Common myeloid progenitor, CD34-positive (primary cell): ENCODE measurements at regions not wholly inside any gene's neighbourhood (a gene's known extent, or its start where the extent isn't known, plus 50 kb on each side); places are given as distances from the start of the nearest gene placed in this dataset.
"Not testable (repeated sequence)": the region's sequence is repeated elsewhere in the genome, so short reads cannot be mapped to it uniquely, and the experiment has no call there.

Source experiments
- CTCF ChIA-PET: fragments of 350-600 bp; sonication (Branson Sonifier 250); formaldehyde crosslinking; loops from one replicate; lab custom pipeline; 2021; ENCODE audit warnings: antibody characterized with exemption; lab: Charles Lee
- POLR2A ChIA-PET: fragments of 350-600 bp; sonication (Branson Sonifier 250); formaldehyde crosslinking; loops from one replicate; lab custom pipeline; 2021; ENCODE audit warnings: antibody characterized with exemption; lab: Charles Lee
- DNase-seq, 3 donors: peaks; one replicate each; pipeline versions ENCODE4 v3.0.0 to v3.0.0-alpha.2; 2013
- H3K27ac ChIP-seq, 2 experiments: 1 replicate in 1 of 2; 2 replicates in 1 of 2; pipeline ENCODE4 v1.7.0; 2013; ENCODE audit warnings: inconsistent platforms in 2 of 2, low read length in 2 of 2, mild to moderate bottlenecking in 2 of 2, low read depth in 1 of 2, moderate library complexity in 1 of 2; ENCODE audit not compliant: severe bottlenecking in 2 of 2, insufficient read depth in 1 of 2, poor library complexity in 1 of 2
- H3K27me3 ChIP-seq, 5 experiments: replicated peaks in 2 of 5; 1 replicate in 3 of 5; 2 replicates in 2 of 5; pipeline versions ENCODE4 v1.6.1 to v1.7.0; 2013; ENCODE audit warnings: low read length in 4 of 5, mild to moderate bottlenecking in 2 of 5, moderate library complexity in 2 of 5, inconsistent platforms in 1 of 5; ENCODE audit not compliant: insufficient read depth in 5 of 5, control insufficient read depth in 4 of 5
- H3K36me3 ChIP-seq, 4 experiments: 1 replicate in 2 of 4; 2 replicates in 2 of 4; pipeline versions ENCODE4 v1.6.1 to v1.7.0; 2013; ENCODE audit warnings: low read length in 3 of 4, control low read depth in 1 of 4, mild to moderate bottlenecking in 1 of 4; ENCODE audit not compliant: control insufficient read depth in 4 of 4, insufficient read depth in 4 of 4
- H3K4me1 ChIP-seq, 4 experiments: 1 replicate in 3 of 4; 2 replicates in 1 of 4; pipeline versions ENCODE4 v1.6.1 to v1.7.1; 2013; ENCODE audit warnings: low read length in 3 of 4, mild to moderate bottlenecking in 3 of 4, control low read depth in 1 of 4, inconsistent platforms in 1 of 4, moderate library complexity in 1 of 4; ENCODE audit not compliant: control insufficient read depth in 4 of 4, insufficient read depth in 4 of 4; ENCODE audit errors: control extremely low read depth in 1 of 4
- H3K4me3 ChIP-seq, 7 experiments: 1 replicate in 4 of 7; 2 replicates in 3 of 7; pipeline versions ENCODE4 v1.5.1 to v1.7.0; 2013; ENCODE audit warnings: mild to moderate bottlenecking in 7 of 7, low read length in 6 of 7, moderate library complexity in 6 of 7, inconsistent platforms in 2 of 7, low read depth in 2 of 7, control low read depth in 1 of 7; ENCODE audit not compliant: insufficient read depth in 4 of 7, control insufficient read depth in 1 of 7; ENCODE audit errors: extremely low read depth in 1 of 7
- H3K9me3 ChIP-seq, 5 experiments: 1 replicate in 4 of 5; 2 replicates in 1 of 5; pipeline versions ENCODE4 v1.6.1 to v1.7.1; 2013; ENCODE audit warnings: low read length in 4 of 5, mild to moderate bottlenecking in 2 of 5, inconsistent platforms in 1 of 5, low read depth in 1 of 5, moderate library complexity in 1 of 5; ENCODE audit not compliant: control insufficient read depth in 4 of 5, insufficient read depth in 2 of 5; ENCODE audit errors: control extremely low read depth in 1 of 5
- WGBS: methylation state at CpG from one replicate; pipeline ENCODE4 v1.1.5; 2013; ENCODE audit not compliant: insufficient coverage; 5-methylcytosine and 5-hydroxymethylcytosine counted together

DNA sequence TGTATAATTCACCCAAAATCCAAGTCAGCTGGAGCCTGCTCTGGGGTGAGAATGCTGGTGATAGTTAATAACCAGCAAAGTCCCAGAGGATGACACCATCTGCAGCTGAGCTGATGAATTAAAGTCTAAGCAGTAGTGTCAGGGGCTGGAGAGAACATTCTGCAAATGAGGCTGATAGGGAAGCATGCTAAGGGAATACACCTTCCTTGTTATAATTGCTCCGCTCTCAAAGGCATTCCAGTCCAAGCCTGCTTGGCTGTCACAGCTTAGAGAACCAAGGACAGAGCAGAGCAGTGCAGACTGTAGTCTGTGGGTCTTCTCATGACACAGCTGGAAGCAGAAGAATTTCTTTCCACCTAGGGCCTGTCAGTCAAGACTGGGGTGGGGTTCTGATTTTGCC lies 283.1 kb downstream of the SIPA1L2 start:
- Histone ChIP-seq H3K36me3 (no peaks in the 10 kb centered on the region), H3K9me3 (peaks cover 0 to 8% (median 2%) of the 10 kb centered on the region in 5 experiments), H3K4me3 (no peak overlapping the region), H3K27me3 (peaks cover 0 to 3% (median 0%) of the 10 kb centered on the region in 5 experiments), H3K4me1 (no peaks in the 10 kb centered on the region), H3K27ac (no peak overlapping the region)
- CTCF ChIA-PET = no interaction called here
- POLR2A ChIA-PET = no interaction called here
- no peak for DNase-seq
- WGBS = 100% methylated on average over 1 of the region's 1 CpG

DNA sequence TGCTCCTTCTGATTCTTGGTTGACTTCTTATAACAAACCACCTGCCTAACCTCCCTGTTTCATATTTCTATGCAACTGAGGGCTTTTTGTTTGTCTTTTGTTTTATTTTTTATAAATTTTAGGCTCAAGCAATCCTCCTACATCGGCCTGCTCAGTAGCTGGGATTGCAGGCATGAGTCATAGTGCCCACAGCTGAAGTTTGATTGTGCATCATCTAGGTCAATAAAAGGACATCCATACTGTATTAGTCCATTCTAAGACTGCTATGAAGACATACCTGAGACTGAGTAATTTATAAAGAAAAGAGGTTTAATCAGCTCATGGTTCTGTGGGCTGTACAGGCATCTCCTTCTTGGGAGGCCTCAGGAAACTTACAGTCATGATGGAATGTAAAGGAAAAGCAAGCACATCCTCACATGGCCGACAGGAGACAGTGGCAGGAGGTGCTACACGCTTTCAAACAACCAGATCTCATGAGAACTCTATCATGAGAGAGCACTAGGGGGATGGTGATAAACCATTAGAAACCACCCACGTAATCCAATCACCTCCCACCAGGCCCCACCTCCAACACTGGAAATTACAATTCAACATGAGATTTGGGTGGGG lies 285.0 kb downstream of the SIPA1L2 start:
- peaks cover 0 to 3% (median 0%) of the 10 kb centered on the region in 5 experiments for H3K27me3 ChIP-seq
- H3K4me3 ChIP-seq = no peak overlapping the region
- no peaks in the 10 kb centered on the region for H3K36me3 ChIP-seq
- no peak for DNase-seq
- ChIA-PET CTCF (no interaction called here), POLR2A (no interaction called here)
- no peak overlapping the region for H3K27ac ChIP-seq
- H3K9me3 ChIP-seq = peaks cover 0 to 8% (median 2%) of the 10 kb centered on the region in 5 experiments
- WGBS = no CpG with 5 or more reads among the region's 4 CpGs
- H3K4me1 ChIP-seq = no peaks in the 10 kb centered on the region

DNA sequence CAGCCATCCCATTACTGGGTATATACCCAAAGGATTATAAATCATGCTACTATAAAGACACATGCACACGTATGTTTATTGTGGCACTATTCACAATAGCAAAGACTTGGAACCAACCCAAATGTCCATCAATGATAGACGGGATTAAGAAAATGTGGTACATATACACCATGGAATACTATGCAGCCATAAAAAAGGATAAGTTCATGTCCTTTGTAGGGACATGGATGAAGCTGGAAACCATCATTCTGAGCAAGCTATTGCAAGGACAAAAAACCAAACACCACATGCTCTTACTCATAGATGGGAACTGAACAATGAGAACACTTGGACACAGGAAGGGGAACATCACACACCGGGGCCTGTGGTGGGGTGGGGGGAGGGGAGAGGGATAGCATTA lies 285.7 kb downstream of the SIPA1L2 start:
- CTCF ChIA-PET, H3K4me3 ChIP-seq, H3K4me1 ChIP-seq, POLR2A ChIA-PET, H3K9me3 ChIP-seq, H3K27me3 ChIP-seq, DNase-seq, H3K36me3 ChIP-seq, H3K27ac ChIP-seq: not testable (repeated sequence)
- WGBS = no CpG with 5 or more reads among the region's 3 CpGs

DNA sequence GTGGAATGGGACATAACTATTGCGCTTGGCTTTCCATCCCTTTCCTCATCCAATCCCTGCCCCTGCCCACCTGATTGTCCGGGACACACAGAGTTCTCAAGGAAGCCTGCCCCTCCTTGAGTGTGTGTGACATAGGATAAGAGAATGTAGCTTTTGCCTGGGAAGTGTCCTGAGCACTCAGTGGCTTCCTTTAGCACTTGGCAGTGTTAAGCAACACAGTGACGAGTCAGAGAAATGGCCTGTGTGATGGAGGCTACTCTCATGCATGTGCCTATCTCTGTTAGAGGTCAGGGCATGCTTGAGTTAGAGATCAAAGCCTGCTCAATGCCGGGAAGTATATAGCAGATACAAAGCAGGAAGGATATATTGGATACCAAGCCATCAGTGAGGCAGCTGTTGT lies 289.5 kb downstream of the SIPA1L2 start:
- Histone ChIP-seq H3K4me3 (no peak overlapping the region), H3K27ac (no peak overlapping the region), H3K27me3 (peaks cover 0 to 2% (median 0%) of the 10 kb centered on the region in 5 experiments), H3K36me3 (no peaks in the 10 kb centered on the region), H3K4me1 (no peaks in the 10 kb centered on the region), H3K9me3 (peaks cover 0 to 7% (median 2%) of the 10 kb centered on the region in 5 experiments)
- ChIA-PET POLR2A (no interaction called here), CTCF (no interaction called here)
- no peak for DNase-seq
- WGBS = 100% methylated on average over 3 of the region's 4 CpGs

DNA sequence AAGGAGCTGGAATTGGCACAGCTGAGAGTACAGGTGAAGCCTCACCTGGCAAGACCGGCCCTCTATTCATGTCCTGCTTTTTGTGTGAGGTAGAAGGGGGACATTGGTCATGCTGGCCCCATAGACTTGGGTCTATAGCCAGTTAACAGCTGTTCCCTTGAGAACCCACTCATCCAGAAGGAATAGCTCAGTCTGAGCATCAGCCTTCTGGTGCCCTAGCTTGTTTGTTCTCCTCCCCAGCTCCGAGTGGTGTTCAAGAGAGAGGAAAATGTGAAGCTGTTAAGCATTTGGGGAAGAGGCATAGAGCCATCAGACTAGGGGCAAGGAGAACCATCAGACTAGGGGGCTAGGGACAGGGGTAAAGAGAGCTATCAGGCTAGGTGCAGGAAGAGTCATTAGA lies 290.9 kb downstream of the SIPA1L2 start:
- Histone ChIP-seq H3K36me3 (no peaks in the 10 kb centered on the region), H3K27ac (no peak overlapping the region), H3K4me3 (no peak overlapping the region), H3K4me1 (no peaks in the 10 kb centered on the region), H3K27me3 (peaks cover 0 to 5% (median 0%) of the 10 kb centered on the region in 5 experiments), H3K9me3 (no peaks in the 10 kb centered on the region)
- ChIA-PET CTCF (no interaction called here), POLR2A (no interaction called here)
- no peak for DNase-seq
- WGBS = 80% methylated on average over 1 of the region's 2 CpGs

DNA sequence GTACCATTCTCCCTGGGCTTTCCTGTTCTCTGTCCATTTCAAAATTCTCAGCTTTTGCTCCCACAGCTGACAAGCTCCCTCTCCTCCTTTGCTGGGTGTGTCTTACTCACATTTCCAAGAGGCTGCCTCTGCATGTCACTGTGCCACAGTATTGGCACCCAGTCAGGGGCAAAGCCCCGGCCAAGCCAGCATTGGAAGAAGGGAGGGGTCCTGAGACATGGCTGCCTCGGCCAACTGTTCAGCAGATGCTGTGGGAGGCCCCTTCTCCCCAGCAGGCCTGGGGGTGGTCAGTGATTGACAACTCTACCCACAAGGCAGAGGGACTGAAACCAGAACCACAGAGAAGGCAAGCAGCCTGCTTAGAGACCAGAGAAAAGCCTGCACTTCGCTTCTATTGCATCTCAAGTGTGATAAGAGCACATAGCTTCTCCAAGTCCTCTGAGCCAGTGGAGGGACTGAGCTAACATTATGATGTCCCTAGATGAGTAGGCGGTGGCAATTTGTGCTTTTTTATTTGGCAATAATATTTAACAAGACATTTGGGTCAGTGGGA lies 294.1 kb downstream of the SIPA1L2 start:
- ChIA-PET CTCF (no interaction called here), POLR2A (no interaction called here)
- 94% methylated on average over 2 of the region's 4 CpGs for WGBS
- no peak overlapping the region for H3K4me3 ChIP-seq
- H3K27ac ChIP-seq = no peak overlapping the region
- H3K4me1 ChIP-seq = no peaks in the 10 kb centered on the region
- no peaks in the 10 kb centered on the region for H3K36me3 ChIP-seq
- DNase-seq = no peak
- peaks cover 0 to 3% (median 0%) of the 10 kb centered on the region in 5 experiments for H3K9me3 ChIP-seq
- H3K27me3 ChIP-seq = peaks cover 0 to 5% (median 0%) of the 10 kb centered on the region in 5 experiments

DNA sequence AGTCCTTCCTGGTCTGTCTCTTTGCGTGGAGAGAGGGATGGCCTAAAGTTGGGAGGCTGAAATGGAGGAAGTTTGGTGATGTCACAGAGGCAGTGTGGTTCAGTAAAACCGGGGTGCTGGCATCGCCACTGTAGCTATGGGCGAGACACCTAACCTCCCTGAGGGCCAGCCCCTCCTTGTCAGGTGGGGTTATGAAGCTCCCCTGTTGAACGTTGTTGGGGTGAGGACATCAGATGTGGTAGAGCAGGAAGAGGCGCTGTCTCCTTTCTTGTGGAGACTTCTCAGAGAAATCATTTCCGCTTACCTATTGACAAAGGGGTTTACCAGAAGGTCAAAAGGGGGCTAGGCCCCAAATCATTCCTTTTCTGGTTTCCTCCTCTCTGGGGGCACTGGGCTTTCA lies 294.7 kb downstream of the SIPA1L2 start:
- POLR2A ChIA-PET = no interaction called here

More for the DNA sequence above, 294.7 kb downstream of the SIPA1L2 start:
- H3K27me3 ChIP-seq = peaks cover 0 to 5% (median 0%) of the 10 kb centered on the region in 5 experiments
- peaks cover 0 to 3% (median 0%) of the 10 kb centered on the region in 5 experiments for H3K9me3 ChIP-seq
- 100% methylated on average over 5 of the region's 7 CpGs for WGBS
- no peak overlapping the region for H3K27ac ChIP-seq
- no peaks in the 10 kb centered on the region for H3K36me3 ChIP-seq
- DNase-seq = no peak
- no peaks in the 10 kb centered on the region for H3K4me1 ChIP-seq
- H3K4me3 ChIP-seq = no peak overlapping the region
- CTCF ChIA-PET = no interaction called here
